HEK293T (cell line): ENCODE measurements at regions not wholly inside any gene's neighbourhood (a gene's known extent, or its start where the extent isn't known, plus 50 kb on each side); places are given as distances from the start of the nearest gene placed in this dataset.

Experiments
- CTCF ChIA-PET: fragments of 350-600 bp; formaldehyde crosslinking; extraction: SDS; loops from one replicate; lab custom pipeline; 2021; ENCODE audit warnings: antibody characterized with exemption, inconsistent platforms; lab: Yijun Ruan, JAX
- POLR2A ChIA-PET: fragments of 350-600 bp; formaldehyde crosslinking; extraction: SDS; loops from one replicate; lab custom pipeline; 2020; ENCODE audit warnings: antibody characterized with exemption, inconsistent platforms; lab: Yijun Ruan, JAX
- DNase-seq: peaks from one replicate; pipeline ENCODE4 v3.0.0; 2012; ENCODE audit warnings: mixed read lengths; ENCODE audit errors: extremely low spot score
- ARNT ChIP-seq: fragments of 450-650 bp; IDR thresholded peaks from 2 replicates; pipeline ENCODE4 v1.6.1; 2017; ENCODE audit warnings: mild to moderate bottlenecking
- BHLHE40 ChIP-seq: fragments of 450-650 bp; IDR thresholded peaks from 2 replicates; pipeline ENCODE4 v1.6.1; 2016; ENCODE audit warnings: mild to moderate bottlenecking, moderate library complexity, borderline replicate concordance
- CTBP1 ChIP-seq: fragments of 450-650 bp; IDR thresholded peaks from 2 replicates; pipeline ENCODE4 v1.6.1; 2016; ENCODE audit warnings: borderline replicate concordance
- ELF4 ChIP-seq: fragments of 450-650 bp; IDR thresholded peaks from 2 replicates; pipeline ENCODE4 v1.6.1; 2017; ENCODE audit warnings: antibody characterized with exemption
- FOXA1 ChIP-seq: fragments of 450-650 bp; IDR thresholded peaks from 2 replicates; pipeline ENCODE4 v1.6.1; 2016; ENCODE audit warnings: mild to moderate bottlenecking
- FOXK2 ChIP-seq: fragments of 450-650 bp; IDR thresholded peaks from 2 replicates; pipeline ENCODE4 v1.6.1; 2016; ENCODE audit warnings: mild to moderate bottlenecking
- FOXM1 ChIP-seq: fragments of 450-650 bp; IDR thresholded peaks from 2 replicates; pipeline ENCODE4 v1.6.1; 2017; ENCODE audit warnings: mild to moderate bottlenecking, borderline replicate concordance
- HDGF ChIP-seq: fragments of 450-650 bp; IDR thresholded peaks from 2 replicates; pipeline ENCODE4 v1.6.1; 2017; ENCODE audit warnings: antibody characterized with exemption, borderline replicate concordance
- L3MBTL2 ChIP-seq: fragments of 450-650 bp; conservative IDR thresholded peaks from 2 replicates; pipeline ENCODE4 v1.6.1; 2016; ENCODE audit warnings: mild to moderate bottlenecking
- LEF1 ChIP-seq: fragments of 450-650 bp; IDR thresholded peaks from 2 replicates; pipeline ENCODE4 v1.6.1; 2017; ENCODE audit warnings: mild to moderate bottlenecking, borderline replicate concordance
- NFRKB ChIP-seq: fragments of 450-650 bp; IDR thresholded peaks from 2 replicates; pipeline ENCODE4 v1.6.1; 2016; ENCODE audit warnings: mild to moderate bottlenecking, moderate library complexity
- PKNOX1 ChIP-seq: fragments of 450-650 bp; IDR thresholded peaks from 2 replicates; pipeline ENCODE4 v1.6.1; 2016
- SP1 ChIP-seq: fragments of 450-650 bp; IDR thresholded peaks from 2 replicates; pipeline ENCODE4 v1.6.1; 2017
- SUZ12 ChIP-seq: fragments of 450-650 bp; IDR thresholded peaks from 2 replicates; pipeline ENCODE4 v1.6.1; 2016; ENCODE audit warnings: mild to moderate bottlenecking
- TARDBP ChIP-seq: fragments of 450-650 bp; IDR thresholded peaks from 2 replicates; pipeline ENCODE4 v1.6.1; 2016
- ZNF384 ChIP-seq: fragments of 450-650 bp; IDR thresholded peaks from 2 replicates; pipeline ENCODE4 v1.6.1; 2016

GRCh38 chr5:167440846-167441245 is 850.6 kb upstream of the WWC1 start:
- ChIA-PET POLR2A (no interaction called here), CTCF (no interaction called here)
- TF ChIP-seq ARNT = no peak
- no peak for TF ChIP-seq FOXA1
- no peak for TF ChIP-seq BHLHE40
- no peak for TF ChIP-seq HDGF
- no peak for TF ChIP-seq CTBP1
- no peak for TF ChIP-seq L3MBTL2
- TF ChIP-seq ELF4 = no peak
- no peak for TF ChIP-seq FOXM1
- no peak for TF ChIP-seq NFRKB
- TF ChIP-seq SUZ12 = no peak
- TF ChIP-seq FOXK2 = no peak
- TF ChIP-seq SP1 = no peak
- no peak for DNase-seq

GRCh38 chr5:167442922-167443321 is 848.5 kb upstream of the WWC1 start:
- CTCF ChIA-PET = no interaction called here
- POLR2A ChIA-PET = no interaction called here
- no peak for DNase-seq
- TF ChIP-seq FOXK2 (no peak), FOXA1 (no peak), CTBP1 (no peak), ARNT (no peak)

GRCh38 chr5:167447466-167448375 is 843.7 kb upstream of the WWC1 start:
- ChIA-PET CTCF (no interaction called here), POLR2A (no interaction called here)
- no peak for TF ChIP-seq BHLHE40
- TF ChIP-seq FOXA1 = no peak
- TF ChIP-seq TARDBP = no peak
- TF ChIP-seq CTBP1 = no peak
- no peak for TF ChIP-seq NFRKB
- no peak for TF ChIP-seq HDGF
- TF ChIP-seq ELF4 = no peak
- no peak for TF ChIP-seq ARNT
- DNase-seq = no peak

GRCh38 chr5:167448376-167448775 is 843.1 kb upstream of the WWC1 start:
- ChIA-PET CTCF (no interaction called here), POLR2A (no interaction called here)
- no peak for DNase-seq
- TF ChIP-seq FOXK2 = no peak
- no peak for TF ChIP-seq FOXA1
- no peak for TF ChIP-seq FOXM1
- no peak for TF ChIP-seq CTBP1
- no peak for TF ChIP-seq BHLHE40
- TF ChIP-seq TARDBP = no peak
- TF ChIP-seq NFRKB = no peak
- TF ChIP-seq L3MBTL2 = no peak
- TF ChIP-seq ELF4 = no peak
- no peak for TF ChIP-seq ZNF384
- TF ChIP-seq SP1 = no peak
- no peak for TF ChIP-seq SUZ12

- no peak for DNase-seq
- ChIA-PET POLR2A (no interaction called here), CTCF (no interaction called here)
- TF ChIP-seq L3MBTL2 (no peak), HDGF (no peak)
Observed at GRCh38 chr5:167451076-167451475, 840.4 kb upstream of the WWC1 start.

- no peak for DNase-seq
- ChIA-PET CTCF (no interaction called here), POLR2A (no interaction called here)
- TF ChIP-seq L3MBTL2 (no peak), CTBP1 (no peak), SUZ12 (no peak), ZNF384 (no peak), FOXA1 (no peak), ELF4 (no peak), FOXM1 (no peak), BHLHE40 (no peak)
Observed at GRCh38 chr5:167452136-167452535, 839.3 kb upstream of the WWC1 start.

- CTCF ChIA-PET = no interaction called here
- TF ChIP-seq BHLHE40 = no peak
Observed at GRCh38 chr5:167453246-167454030, 838.0 kb upstream of the WWC1 start.

GRCh38 chr5:167458412-167458811 is 833.0 kb upstream of the WWC1 start:
- DNase-seq = no peak
- ChIA-PET POLR2A (no interaction called here), CTCF (no interaction called here)
- TF ChIP-seq TARDBP (no peak), BHLHE40 (no peak), FOXA1 (no peak), L3MBTL2 (no peak), FOXM1 (no peak), HDGF (no peak), CTBP1 (no peak), LEF1 (no peak), ZNF384 (no peak), ELF4 (no peak), NFRKB (no peak), PKNOX1 (no peak), SP1 (no peak), FOXK2 (no peak), ARNT (no peak), SUZ12 (no peak)

More at GRCh38 chr5:167453246-167454030, 838.0 kb upstream of the WWC1 start:
- no peak for DNase-seq
- POLR2A ChIA-PET = no interaction called here
